HuH-7.5 (cell line): ENCODE measurements at regions not wholly inside any gene's neighbourhood (a gene's known extent, or its start where the extent isn't known, plus 50 kb on each side); places are given as distances from the start of the nearest gene placed in this dataset.
"Not testable (repeated sequence)": the region's sequence is repeated elsewhere in the genome, so short reads cannot be mapped to it uniquely, and the experiment has no call there.

Experiments used
- DNase-seq: peaks from one replicate; pipeline ENCODE4 v3.0.0; 2011; ENCODE audit warnings: low spot score

- DNase-seq, result not testable (repeated sequence)
Observed at GRCh38 chr1:219863816-219864215, 64.5 kb downstream of the SLC30A10 start.

GRCh38 chr1:219862366-219862765 lies 66.0 kb downstream of the SLC30A10 start:
- DNase-seq, result no peak

- DNase-seq, result no peak
Observed at GRCh38 chr1:219858980-219859379, 69.4 kb downstream of the SLC30A10 start.

GRCh38 chr1:219847215-219847855 lies 81.0 kb downstream of the SLC30A10 start:
- DNase-seq, result no peak

- DNase-seq, result not testable (repeated sequence)
Observed at GRCh38 chr1:219839595-219839994, 88.8 kb downstream of the SLC30A10 start.

- DNase-seq, result no peak
Observed at GRCh38 chr1:219837994-219838294, 90.4 kb downstream of the SLC30A10 start.

GRCh38 chr1:219837274-219837993 lies 90.9 kb downstream of the SLC30A10 start:
- peak; percentile 18 for DNase-seq

- DNase-seq, result no peak
Observed at GRCh38 chr1:219834314-219834917, 93.9 kb downstream of the SLC30A10 start.

GRCh38 chr1:219833214-219833815 lies 95.0 kb downstream of the SLC30A10 start:
- no peak for DNase-seq

- DNase-seq, result no peak
Observed at GRCh38 chr1:219826290-219826689, 102.1 kb downstream of the SLC30A10 start.

- DNase-seq, result no peak
Observed at GRCh38 chr1:219825355-219825754, 103.0 kb downstream of the SLC30A10 start.

- no peak for DNase-seq
Observed at GRCh38 chr1:219824338-219824737, 104.0 kb downstream of the SLC30A10 start.

GRCh38 chr1:219820551-219820950 lies 107.8 kb downstream of the SLC30A10 start:
- DNase-seq, result no peak

GRCh38 chr1:219817914-219818313 lies 110.4 kb downstream of the SLC30A10 start:
- no peak for DNase-seq

- DNase-seq, result no peak
Observed at GRCh38 chr1:219813294-219813693, 115.1 kb downstream of the SLC30A10 start.

GRCh38 chr1:219812491-219813203 lies 115.7 kb downstream of the SLC30A10 start:
- DNase-seq, result peak; percentile 63

- no peak for DNase-seq
Observed at GRCh38 chr1:219812086-219812485, 116.3 kb downstream of the SLC30A10 start.

GRCh38 chr1:219810451-219810850 lies 117.9 kb downstream of the SLC30A10 start:
- no peak for DNase-seq

- DNase-seq, result no peak
Observed at GRCh38 chr1:219808790-219809189, 119.6 kb downstream of the SLC30A10 start.

- DNase-seq, result no peak
Observed at GRCh38 chr1:219806642-219807041, 121.7 kb downstream of the SLC30A10 start.

- no peak for DNase-seq
Observed at GRCh38 chr1:219806020-219806419, 122.3 kb downstream of the SLC30A10 start.

GRCh38 chr1:219805191-219805590 lies 123.2 kb downstream of the SLC30A10 start:
- DNase-seq, result no peak
